Parathyroid adenoma (tissue), 2 donors: ENCODE measurements at regions not wholly inside any gene's neighbourhood (a gene's known extent, or its start where the extent isn't known, plus 50 kb on each side); places are given as distances from the start of the nearest gene placed in this dataset.

Experiments
- H2AFZ ChIP-seq: fragments of 300-600 bp; sonication (generic); one replicate; pipeline ENCODE4 v1.7.0; 2017; ENCODE audit warnings: antibody characterized with exemption, mild to moderate bottlenecking
- H3K27ac ChIP-seq: fragments of 300-600 bp; sonication (generic); one replicate; pipeline ENCODE4 v1.7.0; 2017
- H3K27me3 ChIP-seq: fragments of 300-600 bp; sonication (generic); one replicate; pipeline ENCODE4 v1.7.0; 2017; ENCODE audit warnings: low read length; ENCODE audit not compliant: control insufficient read depth, insufficient read depth
- H3K36me3 ChIP-seq: fragments of 300-600 bp; sonication (generic); one replicate; pipeline ENCODE4 v1.7.0; 2017; ENCODE audit warnings: low read length; ENCODE audit not compliant: control insufficient read depth, insufficient read depth
- H3K4me1 ChIP-seq: fragments of 300-600 bp; sonication (generic); one replicate; pipeline ENCODE4 v1.7.0; 2017; ENCODE audit warnings: control low read depth
- H3K4me2 ChIP-seq: fragments of 300-600 bp; sonication (generic); one replicate; pipeline ENCODE4 v1.7.0; 2017; ENCODE audit warnings: low read length
- H3K4me3 ChIP-seq: fragments of 300-600 bp; sonication (generic); one replicate; pipeline ENCODE4 v1.7.0; 2017; ENCODE audit warnings: low read depth, low read length
- H3K79me2 ChIP-seq: fragments of 300-600 bp; sonication (generic); one replicate; pipeline ENCODE4 v1.7.0; 2017; ENCODE audit warnings: control low read depth
- H3K9ac ChIP-seq: fragments of 300-600 bp; sonication (generic); one replicate; pipeline ENCODE4 v1.7.0; 2017; ENCODE audit warnings: mild to moderate bottlenecking
- H3K9me3 ChIP-seq: fragments of 300-600 bp; sonication (generic); one replicate; pipeline ENCODE4 v1.7.0; 2017; ENCODE audit warnings: low read length; ENCODE audit not compliant: control insufficient read depth
- CTCF ChIP-seq: fragments of 300-600 bp; sonication (generic); IDR thresholded peaks from one replicate; pipeline ENCODE4 v1.7.0; 2017; ENCODE audit warnings: antibody characterized with exemption, mild to moderate bottlenecking
- donor health status: primary hyperparathyroidism.

GRCh38 chr5:91283326-91283725 is 99.8 kb downstream of the ARRDC3 start:
- no peak overlapping the region for H3K4me3 ChIP-seq
- no peaks in the 10 kb centered on the region for H3K36me3 ChIP-seq
- H3K4me1 ChIP-seq = peaks cover 7% of the 10 kb centered on the region
- no peak overlapping the region for H3K4me2 ChIP-seq
- H3K27me3 ChIP-seq = no peaks in the 10 kb centered on the region
- no peaks in the 10 kb centered on the region for H3K79me2 ChIP-seq
- no peak overlapping the region for H3K27ac ChIP-seq
- no peak overlapping the region for H2AFZ ChIP-seq
- no peak for TF ChIP-seq CTCF
- no peak overlapping the region for H3K9ac ChIP-seq
- no peaks in the 10 kb centered on the region for H3K9me3 ChIP-seq

- H3K9ac ChIP-seq = no peak overlapping the region
- H3K4me3 ChIP-seq = no peak overlapping the region
- H3K36me3 ChIP-seq = no peaks in the 10 kb centered on the region
- peaks cover 7% of the 10 kb centered on the region for H3K4me1 ChIP-seq
- H3K9me3 ChIP-seq = no peaks in the 10 kb centered on the region
- H3K4me2 ChIP-seq = no peak overlapping the region
- no peaks in the 10 kb centered on the region for H3K79me2 ChIP-seq
- no peak overlapping the region for H2AFZ ChIP-seq
- H3K27ac ChIP-seq = no peak overlapping the region
- TF ChIP-seq CTCF = no peak
- H3K27me3 ChIP-seq = no peaks in the 10 kb centered on the region
These were observed 100.9 kb downstream of the ARRDC3 start for GRCh38 chr5:91282210-91282609.

- Histone ChIP-seq H3K4me2 (peak overlapping the region; percentile 85), H3K9ac (no peak overlapping the region), H3K4me1 (peaks cover 7% of the 10 kb centered on the region), H2AFZ (peak overlapping the region; percentile 98), H3K27me3 (no peaks in the 10 kb centered on the region), H3K36me3 (no peaks in the 10 kb centered on the region), H3K4me3 (peak overlapping the region; percentile 70), H3K79me2 (no peaks in the 10 kb centered on the region), H3K27ac (peak overlapping the region; percentile 98), H3K9me3 (no peaks in the 10 kb centered on the region)
- TF ChIP-seq CTCF = no peak
These were observed 101.7 kb downstream of the ARRDC3 start for GRCh38 chr5:91281401-91281800.

GRCh38 chr5:91280362-91281269 is 102.5 kb downstream of the ARRDC3 start:
- H3K4me3 ChIP-seq = peak overlapping the region; percentile 70
- no peak for TF ChIP-seq CTCF
- no peaks in the 10 kb centered on the region for H3K36me3 ChIP-seq
- peaks cover 7% of the 10 kb centered on the region for H3K4me1 ChIP-seq
- peak overlapping the region; percentile 85 for H3K4me2 ChIP-seq
- no peaks in the 10 kb centered on the region for H3K79me2 ChIP-seq
- no peaks in the 10 kb centered on the region for H3K9me3 ChIP-seq
- H3K9ac ChIP-seq = peak overlapping the region; percentile 2
- H3K27ac ChIP-seq = peak overlapping the region; percentile 98
- H2AFZ ChIP-seq = peak overlapping the region; percentile 98
- no peaks in the 10 kb centered on the region for H3K27me3 ChIP-seq

GRCh38 chr5:91277840-91278239 is 105.3 kb downstream of the ARRDC3 start:
- Histone ChIP-seq H3K36me3 (no peaks in the 10 kb centered on the region), H3K79me2 (no peaks in the 10 kb centered on the region), H3K4me3 (no peak overlapping the region), H3K27me3 (no peaks in the 10 kb centered on the region), H3K9me3 (no peaks in the 10 kb centered on the region), H3K27ac (no peak overlapping the region), H3K4me2 (no peak overlapping the region), H3K4me1 (peaks cover 7% of the 10 kb centered on the region), H2AFZ (no peak overlapping the region), H3K9ac (no peak overlapping the region)
- no peak for TF ChIP-seq CTCF
